HG02678 (cell line): ENCODE measurements at regions not wholly inside any gene's neighbourhood (a gene's known extent, or its start where the extent isn't known, plus 50 kb on each side); places are given as distances from the start of the nearest gene placed in this dataset.
"Not testable (repeated sequence)": the region's sequence is repeated elsewhere in the genome, so short reads cannot be mapped to it uniquely, and the experiment has no call there.

Experiments used
- ATAC-seq: cut with Tn5 transposase; IDR thresholded peaks from one replicate; pipeline ENCODE4 v1.9.1; 2021; ENCODE audit warnings: mild to moderate bottlenecking, moderate library complexity; ENCODE audit not compliant: unreplicated experiment

DNA sequence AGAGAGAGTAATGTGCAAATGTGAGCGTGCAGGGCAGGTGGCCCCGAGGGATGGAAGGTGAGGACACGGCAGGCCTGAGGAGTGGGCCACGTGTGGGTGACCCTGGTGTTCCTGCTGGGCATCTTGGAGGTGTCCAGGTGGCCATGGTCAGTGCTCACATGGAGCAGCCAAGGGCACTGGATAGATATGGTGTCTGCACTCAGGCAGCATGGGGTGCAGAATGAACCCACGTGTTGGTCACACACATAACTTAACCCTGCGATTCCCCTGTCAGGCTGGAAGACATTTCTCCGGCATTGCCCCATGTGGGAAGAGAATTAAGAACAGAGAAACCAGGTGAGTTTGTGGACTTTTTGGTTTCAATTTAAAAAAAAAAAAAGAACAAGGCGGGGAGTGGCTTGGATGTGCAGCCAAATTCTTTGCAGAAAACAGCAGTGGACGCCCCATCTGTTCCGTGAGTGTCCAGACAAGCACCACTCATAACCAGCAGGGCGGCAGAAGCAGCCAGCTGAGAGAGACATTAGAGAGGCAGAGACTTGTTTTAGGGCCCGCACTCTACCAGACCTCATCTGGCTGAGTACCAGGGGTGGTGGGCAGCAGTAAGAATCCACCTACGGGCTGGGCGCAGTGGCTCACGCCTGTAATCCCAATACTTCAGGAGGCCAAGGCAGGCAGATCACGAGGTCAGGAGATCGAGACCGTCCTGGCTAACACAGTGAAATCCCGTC is 249.8 kb downstream of the ACKR3 start:
- ATAC-seq = no peak

DNA sequence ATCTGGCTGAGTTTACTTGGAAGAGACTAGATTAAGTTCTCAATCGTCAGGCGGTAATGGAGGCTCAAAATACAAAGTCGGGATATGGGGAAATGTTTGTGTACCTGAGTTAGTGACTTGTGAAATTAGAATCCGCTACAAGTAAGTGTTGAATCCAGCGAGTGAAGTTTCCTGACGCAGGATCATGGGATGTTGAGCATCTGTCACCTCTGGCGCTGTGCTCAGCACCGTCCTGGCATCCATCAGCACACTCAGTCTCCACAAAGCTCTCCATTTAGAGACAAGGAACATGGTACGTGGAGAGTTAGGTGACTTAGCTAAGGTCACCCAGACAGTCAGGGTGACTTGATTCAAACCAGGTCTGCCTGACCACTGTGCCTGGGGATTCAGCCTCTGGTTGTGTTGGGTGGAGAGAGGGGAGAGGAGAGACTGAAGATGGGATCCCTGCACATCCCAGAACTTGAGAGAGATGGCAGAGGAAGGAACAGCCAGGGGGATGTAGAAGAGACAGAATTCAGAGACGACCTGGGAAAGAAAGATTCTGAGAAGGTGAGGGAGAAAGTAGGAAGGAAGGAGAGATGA is 251.2 kb downstream of the ACKR3 start:
- ATAC-seq = no peak

DNA sequence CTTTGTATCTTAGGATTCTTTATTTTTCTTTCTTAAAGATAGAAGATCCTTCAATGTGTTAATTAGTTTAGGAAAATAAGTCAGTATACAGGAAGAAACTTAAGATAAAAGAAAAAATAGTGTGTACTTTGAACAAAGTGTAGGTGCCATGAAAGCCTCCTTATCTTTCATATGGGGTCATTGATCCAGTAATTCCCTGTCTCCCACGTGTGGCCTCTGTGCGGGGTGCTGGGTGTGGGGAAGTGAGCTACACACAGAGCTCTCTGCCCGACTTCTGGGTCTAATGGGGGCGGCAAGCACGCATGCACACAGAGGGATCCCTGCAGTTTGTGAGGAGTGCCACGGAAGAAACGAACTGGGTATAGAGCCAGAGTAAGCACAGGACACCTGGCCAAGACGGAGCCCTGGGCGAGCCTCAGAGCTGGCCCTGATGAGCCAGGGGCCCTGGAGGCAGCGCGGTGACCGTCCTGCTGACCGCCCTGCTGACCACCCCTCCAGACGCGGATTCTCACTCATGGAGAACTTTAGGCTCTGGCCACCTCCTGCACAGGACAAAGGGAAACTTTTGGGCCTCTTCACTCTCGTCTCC is 253.5 kb downstream of the ACKR3 start:
- no peak for ATAC-seq

DNA sequence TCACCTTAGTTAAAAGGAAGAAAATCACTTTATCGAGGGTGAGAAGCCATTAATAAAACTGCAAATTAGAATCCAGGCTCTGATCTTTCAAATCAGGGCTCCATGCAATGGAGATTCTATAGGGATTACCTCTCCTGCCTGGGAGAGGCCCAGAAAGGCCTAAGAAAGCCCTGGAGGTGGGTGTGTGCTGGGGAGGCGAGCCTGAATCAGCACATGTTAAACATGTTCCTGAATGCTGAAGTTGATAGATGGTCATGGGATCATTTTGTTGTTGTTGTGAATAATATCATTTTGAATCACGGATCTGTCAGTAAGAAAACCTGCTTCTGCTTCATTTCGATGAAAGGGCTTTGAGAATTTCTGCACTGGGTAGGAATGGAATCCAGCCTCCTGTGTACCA is 254.3 kb downstream of the ACKR3 start:
- ATAC-seq = no peak

DNA sequence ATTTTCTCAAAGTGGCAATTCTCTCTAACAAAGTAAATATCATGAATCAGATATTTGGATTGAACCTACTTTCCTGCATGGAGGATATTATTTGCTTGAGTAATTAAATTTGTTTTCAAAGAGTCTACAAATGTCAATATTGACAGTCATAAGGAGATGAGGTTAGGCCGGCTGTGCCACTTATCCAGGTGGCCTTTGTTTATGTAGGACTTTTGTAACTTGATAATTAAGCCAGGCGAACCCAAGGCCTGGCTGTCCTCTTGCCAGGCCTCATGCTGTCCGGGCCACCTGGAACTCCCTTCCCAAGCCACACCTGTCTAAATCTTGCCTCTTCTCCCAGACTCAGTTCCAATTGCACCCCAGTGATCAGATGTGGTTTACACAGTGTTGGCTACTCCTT is 255.2 kb downstream of the ACKR3 start:
- no peak for ATAC-seq

DNA sequence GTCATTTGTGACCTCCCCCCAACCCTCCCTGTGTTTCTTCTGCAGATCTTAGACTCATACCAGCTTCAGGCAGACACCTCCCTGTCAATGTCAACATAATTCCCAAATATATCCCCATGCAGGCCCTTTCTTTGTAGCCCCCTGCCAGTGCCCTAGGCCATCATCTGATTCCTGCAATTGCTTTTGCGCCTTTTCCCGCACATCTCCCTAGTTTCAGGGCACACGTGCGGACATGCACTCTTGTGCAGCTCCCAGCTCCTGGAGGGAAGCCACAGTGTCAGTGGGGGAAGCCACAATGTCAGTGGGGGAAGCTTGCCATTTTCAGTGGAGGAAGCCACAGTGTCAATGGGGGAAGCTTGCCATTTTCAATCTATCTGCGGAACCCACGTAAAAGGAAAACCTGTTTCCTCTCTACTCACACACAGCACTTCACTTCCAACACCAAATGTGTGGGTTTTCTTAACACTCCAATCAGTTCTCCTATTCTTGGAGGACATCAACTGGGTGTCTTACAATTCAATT is 256.4 kb downstream of the ACKR3 start:
- no peak for ATAC-seq

DNA sequence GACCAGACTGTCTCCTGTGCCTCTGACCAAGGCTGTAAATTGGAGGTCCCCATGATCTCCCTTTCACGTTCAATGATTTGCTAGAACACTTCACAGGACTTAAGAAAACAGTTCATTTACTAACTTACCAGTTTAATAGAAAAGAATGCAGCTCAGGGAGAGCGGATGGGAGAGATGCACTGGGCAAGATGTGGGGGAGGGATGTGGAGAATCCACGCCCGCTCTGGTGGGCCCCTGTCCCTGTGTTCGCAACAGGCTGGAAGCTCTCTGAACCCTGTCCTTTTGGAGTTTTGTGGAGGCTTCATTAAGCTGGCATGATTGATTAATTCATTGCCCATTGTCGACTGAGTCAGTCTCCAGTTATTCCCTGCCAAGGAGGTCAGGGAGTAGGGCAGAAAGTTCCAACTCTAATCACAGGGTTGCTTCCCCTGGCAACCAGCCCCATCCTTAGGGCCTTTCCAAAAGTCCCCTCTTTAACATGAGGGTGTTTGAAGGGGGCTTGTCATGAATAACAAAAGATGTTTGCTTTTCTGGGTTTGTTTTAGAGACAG is 257.1 kb downstream of the ACKR3 start:
- ATAC-seq = no peak

DNA sequence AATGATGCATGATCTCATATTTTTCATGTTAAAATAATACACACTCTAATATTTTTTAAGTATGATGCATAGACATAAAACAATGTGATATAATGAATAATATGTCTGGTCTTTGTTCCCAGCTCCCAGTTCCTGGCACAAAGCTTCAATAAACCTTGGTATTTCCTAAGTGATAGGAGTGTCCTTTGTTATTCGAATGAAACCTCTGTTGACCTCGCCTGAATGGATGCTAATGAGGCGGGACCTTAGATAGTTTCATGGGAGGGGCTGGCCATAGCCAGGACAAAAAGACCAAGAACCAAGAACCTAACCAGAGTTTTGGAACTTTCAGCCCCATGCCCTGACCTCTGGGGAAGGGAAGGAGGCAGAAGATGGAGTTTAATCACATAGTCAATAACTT is 257.7 kb upstream of the COPS8 start:
- no peak for ATAC-seq

DNA sequence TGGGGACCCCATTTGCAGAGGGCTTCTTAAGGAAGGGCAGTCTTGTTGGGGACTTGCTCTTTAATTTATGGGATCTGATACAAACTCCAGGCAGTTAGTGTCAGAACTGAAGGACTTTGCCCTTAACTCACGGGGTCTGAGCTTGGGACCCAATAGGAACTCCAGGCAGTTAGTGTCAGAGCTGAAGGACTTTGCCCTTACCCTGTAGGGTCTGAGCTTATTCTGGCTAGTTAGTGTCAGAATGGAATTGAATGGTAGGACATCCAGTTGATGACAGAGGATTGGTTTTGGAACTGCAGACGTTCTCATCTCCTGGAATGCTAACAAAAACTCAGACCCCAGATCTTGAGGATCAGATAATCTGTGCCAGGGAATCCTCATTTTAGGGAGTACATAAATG is 256.9 kb upstream of the COPS8 start:
- no peak for ATAC-seq

DNA sequence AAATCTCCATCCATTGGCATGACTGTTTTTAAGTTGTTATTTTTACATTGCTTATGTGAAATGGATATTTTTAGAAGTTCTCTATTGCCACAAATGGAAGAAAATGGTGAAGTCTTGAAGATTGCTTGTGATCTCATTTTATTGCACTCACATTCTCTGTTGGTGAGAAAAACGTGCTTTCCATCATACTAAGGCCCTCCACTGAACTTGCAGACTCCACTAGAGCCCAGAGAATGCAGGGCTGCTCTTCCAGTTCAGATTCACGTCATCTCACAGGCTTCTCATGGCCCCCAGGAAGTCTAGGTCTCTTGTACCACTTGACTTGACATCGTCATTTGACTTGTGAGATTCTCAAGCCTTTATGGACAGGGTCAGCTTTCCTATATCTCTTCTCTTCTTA is 254.8 kb upstream of the COPS8 start:
- ATAC-seq = no peak

DNA sequence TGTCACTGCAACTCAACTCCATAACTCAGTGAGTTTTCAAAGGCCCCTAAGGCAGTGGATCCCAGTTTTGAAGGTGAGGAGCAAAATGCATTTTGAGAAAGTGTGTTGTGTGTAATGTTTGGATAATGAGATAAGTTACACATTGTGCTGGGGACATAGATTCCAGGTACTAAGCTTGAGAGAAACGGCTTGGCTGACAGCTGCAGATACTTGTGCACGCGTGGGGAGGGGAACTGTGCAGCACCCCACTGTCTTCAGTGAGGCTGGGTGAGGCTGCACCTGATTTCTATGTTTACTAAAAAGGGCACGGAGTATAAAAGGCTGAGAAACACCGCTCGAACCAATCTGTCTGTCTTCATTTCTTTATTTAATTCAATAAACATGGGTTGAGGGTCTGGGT is 254.0 kb upstream of the COPS8 start:
- no peak for ATAC-seq

DNA sequence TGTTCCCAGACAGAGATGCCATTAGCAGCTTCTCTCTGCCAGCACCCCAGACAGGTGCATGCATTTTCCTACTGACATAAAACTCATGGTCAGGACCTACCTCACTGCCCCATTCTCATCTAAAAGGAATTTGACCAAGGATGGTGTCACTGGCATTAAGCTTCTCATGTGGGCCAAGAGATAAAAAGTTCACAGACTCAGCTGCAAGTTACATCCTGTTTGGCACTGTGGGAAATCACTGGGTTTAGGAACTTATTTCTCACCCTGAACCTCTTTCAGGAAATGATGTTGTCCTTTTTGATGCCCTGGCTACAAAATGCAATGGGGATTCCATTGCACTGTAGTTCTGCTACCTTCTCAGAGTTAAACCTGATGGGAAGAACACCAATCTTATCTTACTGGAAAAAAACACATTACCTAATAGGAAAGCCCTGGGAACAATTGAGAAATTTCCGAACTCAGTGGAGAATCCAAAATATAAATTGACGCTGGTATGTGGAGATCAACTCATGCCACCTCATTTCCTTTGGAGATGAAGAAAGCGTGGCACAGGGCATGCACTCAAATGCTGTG is 252.1 kb upstream of the COPS8 start:
- ATAC-seq = no peak

DNA sequence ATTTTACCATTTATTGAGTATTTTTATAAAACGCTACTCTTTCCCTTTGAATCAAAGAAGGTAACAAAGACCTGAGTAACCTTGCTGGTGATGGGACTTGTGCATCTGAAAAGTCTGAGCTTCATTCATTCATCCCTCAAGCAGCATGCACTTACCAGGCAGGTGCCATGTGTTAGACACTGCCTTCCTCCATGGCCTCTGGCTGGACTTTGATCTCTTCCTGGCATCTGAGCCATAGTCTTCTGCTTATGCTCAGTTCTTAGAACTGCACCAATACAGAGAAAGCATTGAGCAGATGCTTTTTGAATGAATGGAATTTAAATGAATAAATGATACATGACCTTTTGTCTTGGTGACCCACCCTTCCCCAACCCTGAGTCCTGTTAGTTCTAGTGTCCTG is 251.4 kb upstream of the COPS8 start:
- ATAC-seq = no peak

DNA sequence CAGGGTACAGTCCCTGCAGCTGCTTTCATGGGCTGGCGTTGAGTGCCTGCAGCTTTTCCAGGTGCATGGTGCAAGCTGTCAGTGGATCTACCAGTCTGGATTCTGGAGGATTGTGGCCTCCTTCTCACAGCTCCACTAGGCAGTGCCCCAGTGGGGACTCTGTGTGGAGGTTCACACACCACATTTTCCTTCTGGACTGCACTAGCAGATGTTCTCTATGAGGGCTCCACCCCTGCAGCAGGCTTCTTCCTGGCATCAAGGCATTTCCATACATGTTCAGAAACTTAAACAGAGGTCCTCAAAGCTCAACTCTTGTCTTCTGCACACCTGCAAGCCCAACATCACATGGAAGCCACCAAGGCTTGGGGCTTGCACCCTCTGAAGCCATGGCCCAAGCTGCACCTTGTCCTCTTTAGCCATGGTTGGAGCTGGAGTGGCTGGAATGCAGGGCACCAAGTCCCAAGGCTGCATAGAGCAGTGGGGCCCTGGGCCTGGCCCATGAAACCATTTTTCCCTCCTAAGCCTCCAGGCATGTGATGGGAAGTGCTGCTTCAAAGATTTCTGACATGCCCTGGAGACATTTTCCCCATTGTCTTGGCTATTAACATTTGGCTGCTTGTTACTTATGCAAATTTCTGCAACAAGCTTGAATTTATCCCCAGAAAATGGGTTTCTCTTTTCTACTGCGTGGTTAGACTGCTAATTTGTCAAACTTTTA is 250.2 kb upstream of the COPS8 start:
- no peak for ATAC-seq

DNA sequence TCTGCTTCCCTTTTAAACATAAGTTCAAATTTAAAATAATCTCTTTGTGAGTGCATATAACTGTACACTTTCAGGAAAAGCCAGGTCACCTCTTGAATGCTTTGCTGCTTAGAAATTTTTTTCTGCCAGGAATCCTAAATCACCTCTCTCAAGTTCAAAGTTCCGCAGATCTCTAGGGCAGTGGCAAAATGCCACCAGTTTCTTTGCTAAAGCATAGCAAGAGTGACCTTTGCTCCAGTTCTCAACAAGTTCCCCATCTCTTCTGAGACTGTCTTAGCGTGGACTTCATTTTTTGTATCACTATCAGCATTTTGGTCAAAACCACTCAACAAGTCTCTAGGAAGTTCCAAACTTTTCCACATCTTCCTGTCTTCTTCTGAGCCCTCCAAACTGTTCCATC is 249.7 kb upstream of the COPS8 start:
- not testable (repeated sequence) for ATAC-seq

DNA sequence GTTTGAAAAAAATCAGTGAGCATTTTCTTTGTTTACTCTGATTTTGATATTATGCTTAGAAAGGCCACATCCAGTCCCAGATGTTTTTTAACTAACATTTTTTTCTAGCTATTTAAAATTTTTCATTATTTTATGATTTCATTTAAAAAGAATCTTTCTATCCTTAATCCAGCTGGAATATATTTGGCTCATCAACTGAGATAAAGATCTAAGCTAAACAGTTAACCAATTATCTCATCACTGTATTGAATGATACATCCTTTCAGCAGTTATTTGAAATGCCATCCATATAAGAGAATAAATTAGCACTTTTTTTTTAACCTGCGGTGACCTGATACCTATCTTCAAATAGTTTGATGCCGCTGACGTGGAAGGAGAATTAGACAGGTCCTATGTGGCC is 245.5 kb upstream of the COPS8 start:
- ATAC-seq = no peak

DNA sequence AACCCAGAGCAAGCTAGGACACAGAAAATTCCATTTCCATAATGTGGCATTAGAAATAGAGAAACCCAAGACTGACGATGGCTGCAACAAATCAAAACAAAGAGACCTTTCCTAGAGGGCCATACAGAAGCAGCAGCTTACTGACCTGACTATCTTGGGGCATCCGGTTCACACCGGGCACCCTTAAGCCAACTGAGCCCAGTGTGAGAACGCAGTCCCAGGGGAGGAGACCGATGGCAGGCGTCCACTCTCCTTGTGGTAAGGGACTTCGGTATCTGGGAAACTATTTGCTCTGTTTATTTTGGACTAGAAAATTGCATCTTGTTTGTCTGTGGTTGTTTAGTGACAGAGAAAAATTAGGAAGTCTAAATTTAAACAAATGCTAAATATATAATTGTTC is 244.8 kb upstream of the COPS8 start:
- ATAC-seq = no peak

DNA sequence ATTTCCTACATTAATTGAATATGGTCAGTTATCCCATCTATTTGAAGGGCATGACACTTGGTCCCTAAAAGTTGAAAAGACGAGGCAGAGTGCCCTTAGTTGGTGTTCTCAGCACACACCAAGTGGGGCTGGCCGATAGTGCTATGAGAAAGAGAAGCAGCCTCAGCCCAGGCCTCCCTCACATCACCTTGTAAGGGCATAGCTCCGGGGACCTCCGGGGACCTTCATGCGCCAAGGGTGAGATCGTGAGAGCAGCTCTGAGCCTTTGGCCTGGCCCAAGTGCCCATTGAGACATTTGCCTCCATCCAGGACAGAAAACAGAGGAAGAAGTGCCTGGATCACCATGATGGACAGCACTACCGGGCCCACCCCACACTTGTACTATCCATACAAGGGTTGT is 244.3 kb upstream of the COPS8 start:
- ATAC-seq = no peak

DNA sequence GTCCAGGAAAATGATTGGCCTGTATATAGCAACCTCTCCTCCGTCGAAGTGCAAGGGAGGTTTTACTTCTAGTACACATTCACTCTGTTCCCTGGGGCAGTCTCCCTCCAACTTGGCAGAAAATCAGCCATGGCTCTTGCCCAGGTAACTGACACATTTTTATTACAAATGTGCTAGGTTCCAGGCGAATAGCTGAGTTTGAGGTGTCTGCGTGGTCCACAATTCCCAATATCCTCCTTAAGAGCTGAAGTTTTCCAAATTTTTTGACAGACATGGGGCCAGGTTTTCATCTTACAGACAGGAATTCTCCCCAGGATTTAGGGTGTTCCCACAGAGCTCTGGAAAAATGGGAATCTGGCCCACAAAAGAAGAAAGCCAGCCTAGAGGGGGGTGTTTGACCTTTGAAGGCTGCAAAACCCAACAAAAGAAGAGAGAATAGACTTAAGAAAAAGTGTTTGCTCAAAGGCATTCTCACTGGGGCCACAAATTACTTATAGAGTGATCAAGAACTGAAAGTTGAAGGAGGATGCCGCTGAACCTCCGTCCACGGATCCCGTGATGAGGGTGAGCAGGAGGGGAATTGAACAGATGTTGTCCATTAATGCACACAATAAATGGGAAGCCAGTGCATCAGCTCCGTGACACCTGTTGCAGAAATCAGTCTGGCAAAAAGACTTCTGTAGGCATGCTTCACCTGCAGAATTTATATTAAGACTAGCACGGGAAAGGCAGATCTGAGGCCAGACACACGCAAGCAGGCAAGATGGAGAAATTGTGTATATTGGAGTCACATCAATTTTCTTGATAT is 242.3 kb upstream of the COPS8 start:
- ATAC-seq = no peak

DNA sequence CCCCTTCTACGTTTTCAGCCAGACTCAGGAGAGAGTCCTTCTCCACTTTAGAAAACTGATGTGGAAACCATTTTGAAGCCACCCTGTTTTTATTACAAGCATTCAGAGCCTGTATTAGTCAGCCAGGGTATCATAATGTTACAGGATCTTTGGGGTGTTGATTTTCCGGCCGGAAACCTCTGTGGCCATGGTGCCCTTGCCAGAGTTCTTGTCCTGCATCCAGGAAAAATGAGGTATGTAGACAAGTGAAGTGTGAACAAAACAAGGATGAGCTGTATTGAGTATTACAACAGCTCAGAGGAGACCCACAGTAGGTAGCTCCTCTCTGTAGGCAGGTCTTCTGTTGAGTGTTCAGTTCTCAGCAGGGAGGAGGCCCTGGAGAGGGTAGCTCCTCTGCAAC is 241.0 kb upstream of the COPS8 start:
- ATAC-seq = no peak
